SHP77 treated with DMSO at 0.1 percent for 48 hours (cell line): ENCODE measurements at regions not wholly inside any gene's neighbourhood (a gene's known extent, or its start where the extent isn't known, plus 50 kb on each side); places are given as distances from the start of the nearest gene placed in this dataset.
A peak's percentile ranks its signal among the peaks of the same experiment; 100 is the strongest.
"Not testable (repeated sequence)": the region's sequence is repeated elsewhere in the genome, so short reads cannot be mapped to it uniquely, and the experiment has no call there.

Source experiments
- DNase-seq: peaks from one replicate; lab custom pipeline; 2025; lab: John Stamatoyannopoulos, UW

- DNase-seq, result no peak
Observed at GRCh38 chr14:52202151-52202550, 65.3 kb upstream of the PTGDR start.

- no peak for DNase-seq
Observed at GRCh38 chr14:52190337-52190931, 77.1 kb upstream of the PTGDR start.

- no peak for DNase-seq
Observed at GRCh38 chr14:52189325-52189724, 78.2 kb upstream of the PTGDR start.

GRCh38 chr14:52188381-52188780 is 79.1 kb upstream of the PTGDR start:
- no peak for DNase-seq

- no peak for DNase-seq
Observed at GRCh38 chr14:52185178-52185577, 82.3 kb upstream of the PTGDR start.

GRCh38 chr14:52182853-52183252 is 84.6 kb upstream of the PTGDR start:
- no peak for DNase-seq

- DNase-seq, result no peak
Observed at GRCh38 chr14:52179141-52179790, 88.2 kb upstream of the PTGDR start.

GRCh38 chr14:52175982-52176502 is 91.5 kb upstream of the PTGDR start:
- no peak for DNase-seq

GRCh38 chr14:52171932-52172331 is 95.6 kb upstream of the PTGDR start:
- DNase-seq, result not testable (repeated sequence)

GRCh38 chr14:52166822-52167221 is 98.0 kb upstream of the NID2 start:
- DNase-seq, result no peak

- no peak for DNase-seq
Observed at GRCh38 chr14:52155651-52156213, 86.9 kb upstream of the NID2 start.

- DNase-seq, result no peak
Observed at GRCh38 chr14:52154992-52155650, 86.3 kb upstream of the NID2 start.

GRCh38 chr14:52153939-52154338 is 85.1 kb upstream of the NID2 start:
- DNase-seq, result no peak

- DNase-seq, result peak; percentile 14
Observed at GRCh38 chr14:52150162-52150561, 81.3 kb upstream of the NID2 start.

GRCh38 chr14:52148371-52148770 is 79.5 kb upstream of the NID2 start:
- no peak for DNase-seq

- no peak for DNase-seq
Observed at GRCh38 chr14:52146504-52146903, 77.6 kb upstream of the NID2 start.

- not testable (repeated sequence) for DNase-seq
Observed at GRCh38 chr14:52144099-52144498, 75.2 kb upstream of the NID2 start.

GRCh38 chr14:52142504-52142903 is 73.6 kb upstream of the NID2 start:
- no peak for DNase-seq

GRCh38 chr14:52131640-52132320 is 62.9 kb upstream of the NID2 start:
- peak; percentile 67 for DNase-seq

- no peak for DNase-seq
Observed at GRCh38 chr14:52129721-52130120, 60.9 kb upstream of the NID2 start.

- DNase-seq, result no peak
Observed at GRCh38 chr14:52125885-52126284, 57.0 kb upstream of the NID2 start.
